Medulla oblongata (tissue), 1 donor: ENCODE measurements at regions not wholly inside any gene's neighbourhood (a gene's known extent, or its start where the extent isn't known, plus 50 kb on each side); places are given as distances from the start of the nearest gene placed in this dataset.
"Not testable (repeated sequence)": the region's sequence is repeated elsewhere in the genome, so short reads cannot be mapped to it uniquely, and the experiment has no call there.

Source experiments
- DNase-seq: peaks from one replicate; pipeline ENCODE4 v3.0.0-alpha.2; 2015; ENCODE audit errors: extremely low spot score

DNA sequence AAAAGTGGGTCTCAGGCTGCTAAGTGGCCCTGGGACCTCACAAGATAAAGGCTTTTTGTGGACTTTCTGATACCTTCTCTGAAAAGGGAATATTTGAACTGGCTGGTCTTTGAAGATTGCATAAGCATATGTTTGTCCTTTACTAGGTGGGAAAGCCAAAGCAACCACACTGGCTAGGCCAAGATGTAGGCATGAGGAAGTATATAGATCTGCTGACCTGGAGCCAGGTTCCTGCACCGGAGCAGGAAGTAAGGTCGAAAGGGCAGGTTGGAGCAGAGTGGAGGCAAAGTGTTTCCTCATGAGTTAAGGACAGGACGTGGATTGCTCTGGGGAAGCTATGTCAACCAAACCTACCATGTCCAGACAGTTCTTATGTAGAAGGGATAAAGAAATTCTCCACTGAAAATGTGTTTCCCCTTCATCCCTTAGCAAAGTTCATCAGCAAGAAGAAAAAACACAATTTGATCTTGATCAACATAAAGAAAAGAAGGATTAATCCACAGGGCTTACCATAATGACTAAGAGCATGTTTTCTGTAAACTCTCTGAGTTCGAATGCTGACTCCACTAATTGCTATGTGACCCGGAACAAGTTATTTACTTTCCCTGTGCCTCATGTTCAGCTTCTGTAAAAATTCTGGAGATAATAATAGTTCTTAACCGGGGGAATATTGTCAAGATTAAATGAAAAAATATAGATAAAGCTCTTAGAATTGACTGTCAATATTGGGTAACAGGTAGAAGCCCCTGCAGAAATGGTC lies 156.1 kb upstream of the SRD5A2 start:
- no peak for DNase-seq

DNA sequence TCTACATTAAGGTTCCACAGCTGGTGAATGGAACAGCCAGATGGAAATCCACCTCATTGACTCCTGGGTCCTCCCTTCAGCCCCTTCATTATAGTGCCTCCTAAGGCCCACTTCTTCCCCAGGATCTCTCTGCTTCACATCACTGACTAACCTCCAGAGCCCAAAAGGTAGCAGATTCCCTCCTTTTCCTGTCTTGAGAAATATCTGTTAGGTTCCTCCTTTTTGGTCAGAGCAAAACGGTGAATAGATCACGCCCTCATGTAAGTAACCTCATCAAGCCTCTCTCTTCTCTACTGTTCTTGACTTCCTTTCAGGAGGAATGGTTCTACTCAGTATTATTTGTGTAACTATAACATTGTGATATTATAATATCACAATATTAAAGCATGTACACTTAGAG lies 155.0 kb upstream of the SRD5A2 start:
- DNase-seq, result no peak

DNA sequence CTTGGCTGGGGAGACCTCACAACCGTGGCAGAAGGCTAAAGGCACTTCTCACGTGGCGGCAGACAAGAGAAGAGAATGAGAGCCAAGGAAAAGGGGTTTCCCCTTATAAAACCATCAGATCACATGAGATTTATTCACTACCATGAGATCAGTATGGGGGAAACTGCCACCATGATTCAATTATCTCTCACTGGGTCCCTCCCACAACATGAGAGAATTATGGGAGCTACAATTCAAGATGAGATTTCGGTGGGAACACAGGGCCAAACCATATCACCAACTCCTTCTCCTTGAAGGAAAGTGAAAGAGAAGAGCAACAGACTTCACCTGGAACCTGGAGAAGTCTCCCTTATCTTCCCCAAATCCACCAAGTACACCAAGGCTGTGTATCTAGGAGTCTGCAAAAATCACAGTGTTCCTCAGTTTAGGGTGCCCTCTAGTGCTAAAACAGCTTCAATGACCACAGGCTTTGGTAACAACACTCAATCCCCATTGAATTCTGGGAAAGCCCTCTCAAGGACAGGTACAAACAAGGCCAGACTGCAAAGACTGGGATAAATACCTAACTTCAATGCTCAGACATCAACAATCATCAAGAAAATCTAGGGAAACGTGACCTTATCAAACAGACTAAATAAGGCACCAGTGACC lies 148.8 kb upstream of the SRD5A2 start:
- no peak for DNase-seq

DNA sequence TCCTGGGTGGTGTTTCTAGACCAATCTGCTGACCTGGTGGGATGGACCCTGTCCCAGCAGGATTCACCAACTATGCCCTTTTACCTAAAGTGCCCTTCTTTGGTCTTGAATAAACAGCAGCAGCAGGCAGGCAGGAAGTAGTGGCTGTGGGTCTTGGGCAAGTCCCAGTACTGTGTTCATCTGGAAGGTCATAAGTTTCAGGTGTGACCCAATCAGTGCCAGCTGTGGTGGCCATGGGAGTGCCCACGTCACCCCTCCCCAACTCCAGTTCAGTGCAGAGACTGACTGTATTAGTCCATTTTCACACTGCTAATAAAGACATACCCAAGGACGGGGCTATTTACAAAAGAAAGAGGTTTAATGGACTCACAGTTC lies 148.3 kb upstream of the SRD5A2 start:
- no peak for DNase-seq

DNA sequence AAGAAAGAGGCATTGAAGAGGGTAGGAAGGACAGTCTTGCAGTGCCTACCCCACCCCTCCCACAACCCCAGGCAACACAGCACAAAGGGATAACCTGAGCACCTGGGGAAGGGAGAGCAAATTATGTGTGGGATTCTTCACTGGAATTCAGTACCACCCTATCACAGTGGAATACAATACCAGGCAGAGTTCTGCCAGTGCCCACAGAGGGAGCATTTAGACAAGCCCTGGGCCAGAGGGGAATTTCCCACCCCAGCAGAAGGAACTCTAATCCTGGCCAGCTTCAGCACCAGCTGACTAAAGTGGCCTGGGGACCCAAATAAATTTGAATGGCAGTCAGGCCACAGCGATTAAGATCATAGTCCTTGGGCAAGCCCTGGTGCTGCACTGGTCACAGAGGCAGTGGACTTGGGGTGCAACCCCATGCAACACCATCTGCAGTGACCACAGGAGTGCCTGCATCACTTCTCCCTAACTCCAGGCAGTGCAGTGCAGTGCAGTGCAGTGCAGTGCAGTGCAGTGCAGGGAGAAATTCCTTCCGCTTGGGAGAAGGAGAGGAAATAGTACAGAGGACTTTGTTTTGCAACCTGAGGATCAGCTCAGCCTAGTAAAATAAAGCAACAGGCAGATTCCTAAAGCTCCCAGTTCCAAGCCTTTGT lies 147.8 kb upstream of the SRD5A2 start:
- DNase-seq, result no peak

DNA sequence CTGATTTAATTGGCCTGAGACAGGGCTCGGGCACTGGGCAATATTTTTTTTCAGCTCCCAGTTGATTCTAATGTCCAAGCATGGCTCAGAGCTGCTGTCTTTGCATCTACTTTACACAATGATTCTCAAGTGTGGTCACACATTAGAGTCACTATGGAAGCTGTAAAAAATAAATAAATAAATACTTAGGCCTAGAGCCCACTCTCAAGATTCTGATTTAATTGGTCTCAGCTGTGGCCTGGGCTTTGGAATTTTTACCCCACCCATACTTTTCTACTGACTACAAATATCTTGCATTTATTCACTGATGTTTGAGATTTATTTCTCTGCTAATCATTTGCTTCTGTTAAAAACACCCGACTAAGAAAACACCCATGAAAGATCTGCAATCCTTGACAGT lies 145.7 kb upstream of the SRD5A2 start:
- no peak for DNase-seq

DNA sequence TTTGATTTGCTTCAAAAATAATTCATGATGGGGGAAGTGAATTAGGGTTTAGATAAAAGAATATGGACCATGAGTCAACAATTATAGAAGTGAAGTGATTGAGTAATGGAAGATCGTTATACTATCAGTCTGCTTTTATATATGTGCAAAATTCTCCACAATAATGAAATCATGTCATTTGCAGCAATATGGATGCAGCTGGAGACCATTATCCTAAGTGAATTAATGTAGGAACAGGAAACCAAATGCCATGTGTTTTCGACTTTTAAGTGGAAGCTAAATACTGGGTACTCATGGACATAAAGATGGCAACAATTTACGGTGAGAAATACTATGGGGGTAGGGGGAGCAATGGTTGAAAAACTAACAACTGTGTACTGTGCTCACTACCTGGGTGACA lies 144.7 kb upstream of the SRD5A2 start:
- DNase-seq, result no peak

DNA sequence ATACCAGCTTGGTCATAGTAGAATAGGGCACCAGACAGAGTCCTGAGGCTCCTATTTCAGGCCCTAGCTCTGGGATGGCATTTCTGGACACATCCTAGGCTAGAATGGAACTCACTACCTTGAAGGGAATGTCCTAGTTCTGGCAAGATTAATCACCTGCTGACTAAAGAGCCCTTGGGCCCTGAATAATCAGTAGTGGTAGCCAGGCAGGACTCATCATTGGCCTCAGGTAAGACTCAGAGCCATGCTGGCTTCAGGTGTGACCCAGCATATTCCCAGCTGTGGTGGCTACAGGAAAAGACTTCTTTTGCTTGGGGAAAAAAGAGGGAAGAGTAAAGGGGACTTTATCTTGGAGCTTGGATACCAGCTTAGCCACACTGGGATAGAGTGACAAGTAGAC lies 131.0 kb upstream of the SRD5A2 start:
- DNase-seq, result no peak

DNA sequence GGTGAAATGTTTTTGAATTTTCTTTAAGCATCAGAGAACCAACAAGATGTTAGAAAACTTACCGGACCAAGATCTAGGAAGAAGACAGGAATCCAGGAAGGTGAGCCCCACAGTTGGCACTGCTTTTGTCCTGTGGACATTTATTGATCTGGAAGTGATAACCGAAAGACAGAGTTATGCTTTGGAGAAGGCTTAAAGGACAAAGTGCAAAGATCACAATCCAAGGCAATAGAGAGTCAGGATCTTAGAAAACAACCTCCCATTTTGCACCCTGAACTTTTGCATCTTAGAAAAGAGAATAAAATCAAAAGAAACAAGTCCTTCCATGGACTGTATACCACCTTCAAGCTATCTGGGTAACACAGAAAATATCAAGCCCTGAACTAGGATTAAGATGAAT lies 129.4 kb upstream of the SRD5A2 start:
- no peak for DNase-seq

DNA sequence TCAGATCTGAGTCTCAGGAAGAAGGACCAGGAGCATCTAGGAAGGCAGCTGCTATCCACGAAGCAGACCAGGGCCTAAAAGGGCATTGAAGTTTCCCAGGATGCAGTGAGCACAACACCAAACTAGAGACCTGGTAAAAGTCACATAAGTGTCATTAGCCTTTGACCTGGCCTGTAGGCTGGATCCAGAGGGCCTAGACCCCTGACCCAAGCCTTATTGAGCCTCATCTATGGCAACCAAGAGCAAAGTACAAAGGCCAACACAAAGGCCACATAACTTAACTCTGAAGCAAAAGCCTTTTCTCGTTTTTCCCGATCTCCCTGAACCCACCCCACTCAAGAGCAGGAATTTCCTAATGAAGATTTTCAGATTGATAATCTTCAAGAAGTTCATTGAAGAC lies 127.3 kb upstream of the SRD5A2 start:
- DNase-seq, result no peak

DNA sequence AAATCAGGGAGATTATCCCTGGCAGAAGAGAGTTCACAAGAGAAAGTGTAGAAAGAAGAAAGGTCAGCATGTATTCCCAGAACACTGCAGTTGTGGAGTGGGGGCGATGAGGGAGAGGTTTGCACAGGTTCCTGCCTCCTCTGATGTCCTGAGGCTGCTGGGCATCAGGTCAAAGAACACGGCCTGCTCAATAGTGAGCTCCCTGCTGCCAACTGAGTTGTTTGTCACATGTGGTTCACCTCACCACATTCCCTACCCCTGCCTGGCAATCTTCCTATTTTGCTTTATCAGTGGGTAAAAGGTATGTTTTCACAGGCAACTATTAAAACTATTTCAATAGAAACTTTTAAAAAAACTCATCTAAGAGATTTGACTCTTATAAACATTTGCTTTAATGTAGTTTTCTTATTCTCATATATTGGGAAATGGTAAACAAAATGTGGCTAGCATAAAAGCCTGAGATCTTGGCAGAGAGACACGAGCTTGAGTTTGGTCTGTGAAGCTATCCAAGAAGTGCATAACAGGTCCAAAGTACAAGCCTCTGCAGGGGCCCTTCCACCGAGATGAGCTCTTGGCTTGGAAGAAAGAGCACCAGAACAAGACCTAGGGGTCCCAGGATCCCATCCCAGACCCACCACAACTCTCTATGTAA lies 123.9 kb upstream of the SRD5A2 start:
- no peak for DNase-seq

DNA sequence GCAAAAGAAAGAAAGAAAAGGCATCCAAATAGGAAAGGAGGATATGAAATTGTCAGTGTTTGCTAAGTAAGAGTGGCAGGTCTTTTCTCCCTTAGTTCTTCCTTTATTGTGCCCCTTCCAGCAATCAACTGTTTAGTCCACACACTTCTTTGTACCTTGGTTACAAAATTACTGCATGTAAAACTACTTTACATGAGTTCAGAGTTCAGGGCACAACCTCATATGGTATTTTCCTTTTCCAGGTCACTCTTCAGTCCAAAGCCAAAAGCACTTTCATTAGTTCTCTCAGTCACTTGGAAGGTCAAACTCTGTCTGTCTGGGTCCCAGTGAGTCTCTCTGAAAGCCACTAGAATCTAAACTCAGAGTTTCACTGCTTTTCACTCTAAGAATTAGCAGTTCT lies 122.5 kb upstream of the SRD5A2 start:
- DNase-seq, result no peak

DNA sequence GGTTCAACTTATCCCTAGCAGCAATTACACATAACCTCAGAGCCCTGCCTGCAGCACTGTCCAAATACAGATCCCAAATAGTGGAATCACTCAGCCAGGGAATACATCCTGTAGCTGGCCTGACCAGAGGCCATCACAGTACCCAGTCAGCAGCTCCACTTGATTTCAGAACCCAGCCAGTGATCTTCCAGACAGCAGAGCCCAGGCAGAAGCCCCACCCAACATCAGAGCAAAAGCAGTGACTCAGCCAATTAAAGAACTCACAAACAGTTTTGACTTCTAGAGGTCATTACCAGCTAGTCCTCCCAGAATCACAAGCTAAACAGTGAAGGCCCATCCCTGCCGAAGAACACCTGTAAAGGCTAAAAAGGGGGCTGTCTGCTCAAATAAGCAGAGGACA lies 118.0 kb upstream of the SRD5A2 start:
- DNase-seq, result no peak

DNA sequence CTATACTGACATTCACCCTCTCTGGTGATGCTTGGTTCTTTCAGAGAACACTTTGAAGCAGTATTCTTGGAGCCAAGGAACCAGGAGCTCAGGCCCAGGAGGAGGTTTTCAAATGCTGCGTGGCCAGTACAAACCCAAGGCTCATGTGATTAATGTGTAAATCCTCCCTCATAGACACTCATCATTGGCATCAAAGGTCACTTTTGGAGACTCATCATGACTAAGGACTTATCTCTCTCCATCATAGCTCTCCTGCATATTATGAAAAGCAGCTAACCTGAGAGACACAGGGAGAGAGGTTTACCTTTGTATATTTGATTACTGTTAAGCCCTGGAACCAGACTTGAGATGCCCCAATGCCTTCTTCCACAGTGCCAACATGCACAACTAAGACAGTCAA lies 115.3 kb upstream of the SRD5A2 start:
- no peak for DNase-seq

DNA sequence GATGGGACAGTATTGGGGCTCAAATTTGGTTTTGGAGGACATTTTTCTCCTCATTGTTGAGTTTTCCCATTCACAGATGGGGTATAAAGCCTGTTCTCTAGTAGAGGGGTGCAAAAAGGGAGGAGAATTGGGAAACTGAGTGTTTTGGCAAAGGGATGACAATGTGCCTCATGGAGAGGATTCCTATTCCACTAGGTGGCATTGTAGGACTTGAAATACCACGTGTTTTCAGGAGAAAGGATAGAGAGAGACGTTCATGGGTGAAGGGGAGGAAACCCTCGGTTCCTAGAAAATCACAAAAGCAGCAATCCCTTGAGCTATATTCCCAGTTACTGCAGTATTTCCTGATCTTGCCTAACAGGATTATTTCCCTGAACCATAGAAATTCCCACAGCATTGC lies 113.7 kb upstream of the SRD5A2 start:
- no peak for DNase-seq

DNA sequence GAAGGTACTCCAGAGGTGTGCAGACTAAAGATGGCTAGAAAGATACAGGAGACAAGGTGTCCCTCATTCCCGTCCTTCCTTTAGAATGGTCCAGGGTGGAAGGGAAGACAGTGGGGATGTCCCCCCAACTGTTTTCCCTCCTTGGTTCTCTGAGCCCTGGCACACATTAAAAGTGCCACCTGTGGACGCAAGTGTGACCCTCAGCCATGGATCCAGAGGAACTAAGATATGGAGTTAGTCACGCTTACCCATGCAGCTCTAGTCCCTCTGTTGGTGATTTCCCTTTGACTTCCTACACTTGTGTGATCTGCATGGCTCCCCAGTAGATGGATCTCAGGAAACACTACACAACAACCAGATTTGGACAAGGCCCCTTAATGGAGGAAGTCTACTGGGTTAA lies 113.1 kb upstream of the SRD5A2 start:
- DNase-seq, result no peak

DNA sequence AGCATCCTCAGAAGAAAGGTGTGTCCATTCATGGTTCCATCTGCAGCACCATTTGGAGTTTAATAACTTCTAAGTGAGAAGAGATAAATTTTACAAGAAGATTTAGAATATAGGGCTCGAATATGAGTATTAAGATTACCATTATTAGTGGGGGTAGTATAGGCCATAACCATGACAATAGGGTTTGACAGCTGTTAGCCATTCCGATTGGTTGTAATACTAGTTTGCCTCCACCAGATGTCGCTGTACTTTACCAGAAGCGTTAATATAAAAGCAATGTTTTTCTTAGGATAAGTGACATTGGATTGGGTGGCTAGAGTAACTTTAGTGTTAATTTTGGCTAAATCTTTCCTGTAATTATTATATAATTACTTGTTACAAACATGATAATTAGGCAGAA lies 107.5 kb upstream of the SRD5A2 start:
- no peak for DNase-seq

DNA sequence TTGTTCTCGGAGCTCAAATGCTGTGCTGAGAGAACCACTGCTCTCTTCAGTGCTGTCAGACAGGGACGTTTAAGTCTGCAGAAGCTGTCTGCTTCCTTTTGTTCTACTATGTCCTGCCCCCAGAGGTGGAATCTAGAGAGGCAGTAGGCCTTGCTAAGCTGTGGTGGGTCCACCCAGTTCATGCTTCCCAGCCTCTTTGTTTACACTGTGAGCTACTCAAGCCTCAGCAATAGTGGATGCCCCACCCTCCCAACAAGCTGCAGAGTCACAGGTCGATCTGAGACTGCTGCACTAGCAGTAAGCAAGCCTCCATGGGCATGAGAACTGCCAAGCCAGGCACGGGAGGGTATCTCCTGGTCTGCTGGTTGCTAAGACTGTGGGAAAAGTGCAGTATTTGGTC lies 102.8 kb upstream of the SRD5A2 start:
- not testable (repeated sequence) for DNase-seq

DNA sequence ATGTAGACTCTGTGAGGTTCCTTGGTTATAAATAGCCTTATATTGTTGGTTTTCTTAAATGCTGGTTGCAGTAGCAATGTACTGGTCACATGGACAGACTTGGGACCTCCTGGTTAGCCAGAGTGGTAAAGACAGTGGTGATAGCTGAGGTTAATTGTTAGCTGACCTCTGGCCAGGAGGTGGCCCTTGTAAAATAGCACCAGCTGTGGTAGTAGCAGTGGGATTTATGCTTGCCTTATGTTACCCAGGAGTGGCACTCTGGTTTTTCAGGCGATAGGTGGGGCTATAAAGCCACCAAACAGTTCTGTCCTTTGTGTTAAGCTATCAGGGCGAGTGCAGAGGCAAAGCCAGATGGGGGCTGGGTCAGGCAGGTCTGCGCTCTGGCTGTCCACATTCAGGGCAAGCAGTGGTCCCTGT lies 94.8 kb upstream of the SRD5A2 start:
- DNase-seq, result no peak

DNA sequence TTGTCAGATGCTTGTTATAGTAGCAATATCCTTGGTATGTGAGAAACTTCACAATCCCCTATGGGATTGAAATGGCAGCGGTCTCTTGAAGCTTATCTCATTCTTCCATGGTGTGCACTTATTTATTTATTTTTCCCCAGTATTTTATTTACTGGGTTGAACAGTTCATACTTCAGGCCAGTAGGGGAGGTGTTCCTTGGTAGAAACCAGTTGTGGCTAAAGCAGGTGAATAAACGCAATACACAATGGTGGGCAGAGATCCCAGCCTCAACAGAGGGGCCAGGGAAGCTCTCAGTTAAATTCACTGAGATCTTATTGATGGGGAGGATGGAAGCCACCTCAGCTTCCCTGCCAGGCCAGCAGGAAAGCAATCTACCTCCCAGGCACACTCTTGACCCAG lies 93.7 kb upstream of the SRD5A2 start:
- DNase-seq, result no peak

DNA sequence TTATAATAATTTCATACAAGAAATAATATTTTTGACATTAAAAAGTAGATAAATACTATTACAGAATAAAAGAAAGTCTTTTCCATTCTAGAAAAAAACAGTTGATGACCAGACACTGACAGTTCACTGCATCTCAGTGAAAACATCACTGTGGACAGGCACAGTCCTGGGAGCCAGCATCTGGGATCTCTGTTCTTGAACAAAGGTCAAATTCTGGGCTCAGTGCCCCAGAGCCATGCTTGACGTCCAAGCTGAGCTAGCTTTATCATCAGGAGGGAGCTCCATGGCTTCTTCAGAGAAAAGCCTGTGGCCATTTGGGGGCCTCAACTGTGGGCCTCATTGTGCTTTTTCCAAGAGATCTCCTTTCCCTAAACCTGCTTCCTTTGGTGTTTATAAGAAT lies 86.1 kb upstream of the SRD5A2 start:
- no peak for DNase-seq

DNA sequence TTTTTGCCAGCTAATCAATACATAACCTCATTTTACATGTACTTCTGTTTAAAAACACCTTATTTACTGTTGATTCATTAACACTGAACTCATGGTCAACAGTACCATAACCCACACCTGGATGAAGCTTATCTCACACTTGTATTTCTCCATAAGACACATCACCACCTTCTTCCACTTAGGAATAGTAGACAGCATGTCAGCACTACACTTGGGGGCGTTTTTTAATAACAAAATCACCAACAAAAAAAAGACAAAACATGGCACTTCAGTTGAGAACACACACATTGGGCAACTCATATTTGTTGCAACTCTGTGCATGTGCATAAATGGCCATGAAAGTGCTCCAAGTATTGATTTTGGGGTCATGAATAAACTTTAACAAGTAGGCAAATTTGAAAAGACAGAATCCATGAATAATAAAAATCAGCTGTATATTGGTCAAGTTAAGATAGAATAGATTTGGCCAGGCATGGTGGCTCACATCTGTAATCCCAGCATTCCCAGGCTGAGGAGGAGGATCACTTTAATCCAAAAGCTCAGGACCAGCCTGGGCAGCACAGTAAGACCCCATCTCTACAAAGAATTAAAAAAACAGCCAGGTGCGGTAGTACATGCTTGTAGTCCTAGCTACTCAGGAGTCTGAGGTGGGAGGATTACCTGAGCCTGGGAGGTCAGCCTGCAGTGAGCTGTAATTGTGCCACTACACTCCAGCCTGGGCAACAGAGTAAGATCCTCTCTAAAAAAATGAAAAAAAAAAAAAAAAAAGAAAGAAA lies 84.4 kb upstream of the SRD5A2 start:
- no peak for DNase-seq
